Endothelial cell of umbilical vein (primary cell): ENCODE measurements at regions not wholly inside any gene's neighbourhood (a gene's known extent, or its start where the extent isn't known, plus 50 kb on each side); places are given as distances from the start of the nearest gene placed in this dataset.

Experiments used
- BruUV-seq: library from RNA; stranded (reverse); fragments of 400-500 nt; replicated peaks from 2 replicates; lab custom pipeline; 2021; lab: Mats Ljungman, UMichigan
- CTCF ChIA-PET: fragments of 300-600, 350-600 bp; sonication (Branson Sonifier 250); formaldehyde crosslinking; loops from one replicate; lab custom pipeline; 2021; ENCODE audit warnings: antibody characterized with exemption, inconsistent platforms; lab: Charles Lee
- POLR2A ChIA-PET: fragments of 300-600, 350-600 bp; sonication (Branson Sonifier 250); formaldehyde crosslinking; loops from one replicate; lab custom pipeline; 2021; ENCODE audit warnings: antibody characterized with exemption, inconsistent platforms; lab: Charles Lee
- DNase-seq: peaks from one replicate; pipeline ENCODE4 v3.0.0-alpha.2; 2011; ENCODE audit warnings: low read depth, low spot score
- FAIRE-seq: peaks from 2 replicates; lab custom pipeline; 2011; peaks lifted over from hg19 to GRCh38; lab: Jason Lieb, UNC
- H2AFZ ChIP-seq: 2 replicates; pipeline ENCODE4 v1.6.0; 2012; ENCODE audit warnings: low read depth, low read length, control low read depth, inconsistent platforms
- H3K27ac ChIP-seq: 2 replicates; pipeline ENCODE4 v1.5.1; 2011; ENCODE audit warnings: low read depth, mild to moderate bottlenecking, control low read depth, low read length, moderate library complexity; ENCODE audit not compliant: insufficient read depth
- H3K27me3 ChIP-seq, 2 experiments: 2 replicates each; pipeline versions ENCODE4 v1.6.0 to v1.6.1; 2011; ENCODE audit warnings: low read length in 2 of 2, mixed read lengths in 1 of 2; ENCODE audit not compliant: control insufficient read depth in 2 of 2, insufficient read depth in 2 of 2
- H3K36me3 ChIP-seq, 2 experiments: 2 replicates in 1 of 2; 3 replicates in 1 of 2; pipeline ENCODE4 v1.5.1; 2011; ENCODE audit warnings: low read length in 2 of 2, mild to moderate bottlenecking in 1 of 2, moderate library complexity in 1 of 2; ENCODE audit not compliant: control insufficient read depth in 2 of 2, insufficient read depth in 2 of 2; ENCODE audit errors: extremely low read depth in 1 of 2
- H3K4me1 ChIP-seq: 3 replicates; pipeline ENCODE4 v1.5.1; 2011; ENCODE audit warnings: mild to moderate bottlenecking, low read length; ENCODE audit not compliant: control insufficient read depth, insufficient read depth; ENCODE audit errors: extremely low read depth
- H3K4me2 ChIP-seq: 2 replicates; pipeline ENCODE4 v1.6.1; 2011; ENCODE audit warnings: low read length, control low read depth, mixed read lengths; ENCODE audit not compliant: insufficient read depth
- H3K4me3 ChIP-seq, 3 experiments: fragments of 200-600 bp in 1 of 3; sonication (generic), shearing (Covaris generic) in 1 of 3; replicated peaks in 1 of 3; 2 replicates each; pipeline ENCODE4 v1.5.1; 2011 to 2016; ENCODE audit warnings: control low read depth in 3 of 3, low read length in 3 of 3, mild to moderate bottlenecking in 2 of 3, inconsistent platforms in 1 of 3, low read depth in 1 of 3, moderate library complexity in 1 of 3; ENCODE audit not compliant: insufficient read depth in 1 of 3
- H3K79me2 ChIP-seq: 2 replicates; pipeline ENCODE4 v1.6.0; 2012; ENCODE audit warnings: low read length, inconsistent platforms; ENCODE audit not compliant: control insufficient read depth, insufficient read depth
- H3K9ac ChIP-seq: replicated peaks from 2 replicates; pipeline ENCODE3; 2011; ENCODE audit warnings: low read length, control low read depth; ENCODE audit not compliant: insufficient read depth; ENCODE audit errors: extremely low read depth
- H3K9me1 ChIP-seq: replicated peaks from 3 replicates; pipeline ENCODE4 v1.6.0; 2011; ENCODE audit warnings: mild to moderate bottlenecking, low read length; ENCODE audit not compliant: control insufficient read depth, insufficient read depth; ENCODE audit errors: extremely low read depth
- H3K9me3 ChIP-seq: replicated peaks from 2 replicates; pipeline ENCODE4 v1.5.1; 2012; ENCODE audit warnings: low read length, inconsistent platforms; ENCODE audit not compliant: control insufficient read depth, insufficient read depth
- H4K20me1 ChIP-seq: replicated peaks from 2 replicates; pipeline ENCODE3; 2011; ENCODE audit warnings: mild to moderate bottlenecking, low read length; ENCODE audit not compliant: control insufficient read depth, insufficient read depth; ENCODE audit errors: extremely low read depth
- EZH2 ChIP-seq: IDR thresholded peaks from 2 replicates; pipeline ENCODE4 v1.6.1; 2012; ENCODE audit warnings: borderline replicate concordance, low read depth, mild to moderate bottlenecking, moderate library complexity, low read length, inconsistent platforms; ENCODE audit not compliant: severe bottlenecking
- FOS ChIP-seq: IDR thresholded peaks from 2 replicates; pipeline ENCODE4 v1.6.1; 2011; ENCODE audit warnings: mild to moderate bottlenecking, low read length, moderate library complexity, borderline replicate concordance; ENCODE audit not compliant: insufficient read depth
- GATA2 ChIP-seq: IDR thresholded peaks from 2 replicates; pipeline ENCODE4 v1.7.0; 2011; ENCODE audit warnings: low read depth, mild to moderate bottlenecking, moderate library complexity, mixed read lengths, low read length; ENCODE audit not compliant: insufficient read length, insufficient read depth
- JUN ChIP-seq: IDR thresholded peaks from 2 replicates; pipeline ENCODE4 v1.6.1; 2011; ENCODE audit warnings: borderline replicate concordance, low read depth; ENCODE audit not compliant: insufficient read length, insufficient read depth
- MAX ChIP-seq: IDR thresholded peaks from 2 replicates; pipeline ENCODE4 v1.6.1; 2011; ENCODE audit not compliant: insufficient read depth, insufficient read length
- MYC ChIP-seq: IDR thresholded peaks from one replicate; pipeline ENCODE4 v1.6.1; 2011; ENCODE audit warnings: mild to moderate bottlenecking, low read depth, low read length
- POLR2A ChIP-seq: IDR thresholded peaks from 2 replicates; pipeline ENCODE4 v1.6.1; 2012; ENCODE audit warnings: low read depth, mild to moderate bottlenecking, control low read depth, low read length
- POLR2AphosphoS5 ChIP-seq: IDR thresholded peaks from 2 replicates; pipeline ENCODE4 v1.6.1; 2012; ENCODE audit warnings: low read depth, mild to moderate bottlenecking, control low read depth, low read length, moderate library complexity; ENCODE audit not compliant: insufficient read depth
- dilution Hi-C: fragments of 300-500 bp; cut with MboI; formaldehyde crosslinking; loops from one replicate; pipeline ENCODE4 v1.15.0; 2019; ENCODE audit warnings: low sequenced_read_pairs; ENCODE audit not compliant: extremely low pct_ligation_motif_present
- intact Hi-C: fragments of 100-400 bp; cut with micrococcal nuclease; formaldehyde crosslinking; loops from one replicate; pipeline ENCODE4 v1.10.0; 2022
- TF ChIP-seq, protein P1 (sequence below), 2 donors: IDR thresholded peaks; 1 replicate in 1 of 2; 2 replicates in 1 of 2; pipeline ENCODE4 v1.5.1; 2011; ENCODE audit warnings: low read length in 2 of 2, mild to moderate bottlenecking in 2 of 2, moderate library complexity in 2 of 2, control low read depth in 1 of 2, inconsistent platforms in 1 of 2, low read depth in 1 of 2; ENCODE audit not compliant: insufficient read depth in 1 of 2; ENCODE audit errors: extremely low read depth in 1 of 2

- CTCF ChIA-PET = interaction anchor here (0.7 to 1.0 kb wide), 2 partner anchors 9 to 15 kb away, joined by 3 read pairs; no protein-coding TSS in a partner anchor
- dilution Hi-C loops = no loop called here
Observed at GRCh38 chr1:234942012-234942332, 186.7 kb downstream of the TOMM20 start.

More at GRCh38 chr1:234942012-234942332, 186.7 kb downstream of the TOMM20 start:
- Histone ChIP-seq H3K9ac (no peak overlapping the region), H3K36me3 (no peaks in the 10 kb centered on the region), H3K4me2 (no peak overlapping the region), H4K20me1 (no peaks in the 10 kb centered on the region), H3K9me3 (no peaks in the 10 kb centered on the region), H3K79me2 (no peaks in the 10 kb centered on the region), H2AFZ (no peak overlapping the region), H3K9me1 (no peaks in the 10 kb centered on the region), H3K27ac (no peak overlapping the region), H3K27me3 (no peaks in the 10 kb centered on the region), H3K4me3 (no peak overlapping the region), H3K4me1 (no peaks in the 10 kb centered on the region)
- POLR2A ChIA-PET = no interaction called here
- no TSS peak for BruUV-seq
- TF ChIP-seq FOS (no peak), EZH2 (no peak), MYC (no peak), MAX (no peak), JUN (no peak), GATA2 (no peak), POLR2A (no peak), POLR2AphosphoS5 (no peak)
- TF ChIP-seq, protein P1, sequence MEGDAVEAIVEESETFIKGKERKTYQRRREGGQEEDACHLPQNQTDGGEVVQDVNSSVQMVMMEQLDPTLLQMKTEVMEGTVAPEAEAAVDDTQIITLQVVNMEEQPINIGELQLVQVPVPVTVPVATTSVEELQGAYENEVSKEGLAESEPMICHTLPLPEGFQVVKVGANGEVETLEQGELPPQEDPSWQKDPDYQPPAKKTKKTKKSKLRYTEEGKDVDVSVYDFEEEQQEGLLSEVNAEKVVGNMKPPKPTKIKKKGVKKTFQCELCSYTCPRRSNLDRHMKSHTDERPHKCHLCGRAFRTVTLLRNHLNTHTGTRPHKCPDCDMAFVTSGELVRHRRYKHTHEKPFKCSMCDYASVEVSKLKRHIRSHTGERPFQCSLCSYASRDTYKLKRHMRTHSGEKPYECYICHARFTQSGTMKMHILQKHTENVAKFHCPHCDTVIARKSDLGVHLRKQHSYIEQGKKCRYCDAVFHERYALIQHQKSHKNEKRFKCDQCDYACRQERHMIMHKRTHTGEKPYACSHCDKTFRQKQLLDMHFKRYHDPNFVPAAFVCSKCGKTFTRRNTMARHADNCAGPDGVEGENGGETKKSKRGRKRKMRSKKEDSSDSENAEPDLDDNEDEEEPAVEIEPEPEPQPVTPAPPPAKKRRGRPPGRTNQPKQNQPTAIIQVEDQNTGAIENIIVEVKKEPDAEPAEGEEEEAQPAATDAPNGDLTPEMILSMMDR (IDR thresholded peaks at IDR 0.05; ENCODE audit: extremely low read depth in 1 of 2, insufficient read depth in 1 of 2, low read depth in 1 of 2, low read length in 2 of 2) = no peak
- intact Hi-C loops = no loop called here
- FAIRE-seq (no peak), DNase-seq (no peak)
